HL-60 (cell line): ENCODE measurements at regions not wholly inside any gene's neighbourhood (a gene's known extent, or its start where the extent isn't known, plus 50 kb on each side); places are given as distances from the start of the nearest gene placed in this dataset.

Experiments used
- CTCF ChIP-seq: IDR thresholded peaks from one replicate; pipeline ENCODE4 v1.5.1; 2011; ENCODE audit warnings: low read length, control low read depth, inconsistent platforms; ENCODE audit not compliant: insufficient read depth
- GABPA ChIP-seq: IDR thresholded peaks from 2 replicates; pipeline ENCODE4 v1.6.1; 2012; ENCODE audit warnings: low read depth
- POLR2AphosphoS5 ChIP-seq: IDR thresholded peaks from 2 replicates; pipeline ENCODE4 v1.6.1; 2012; ENCODE audit warnings: low read depth
- REST ChIP-seq: IDR thresholded peaks from 2 replicates; pipeline ENCODE4 v1.6.1; 2012; ENCODE audit warnings: low read depth; ENCODE audit not compliant: insufficient replicate concordance
- SPI1 ChIP-seq: IDR thresholded peaks from 2 replicates; pipeline ENCODE4 v1.6.1; 2012; ENCODE audit warnings: low read depth, mild to moderate bottlenecking, borderline replicate concordance

- TF ChIP-seq GABPA (no peak), REST (no peak), CTCF (no peak), POLR2AphosphoS5 (no peak), SPI1 (no peak)
Measured at GRCh38 chr7:41185851-41186250, 517.0 kb downstream of the INHBA start.
